ENCODE measurements at regions not wholly inside any gene's neighbourhood (a gene's known extent, or its start where the extent isn't known, plus 50 kb on each side); places are given as distances from the start of the nearest gene placed in this dataset.

- no peak for DNase-seq
- in situ Hi-C loops (cut with MboI; ENCODE audit: low pct_unique_long_range_greater_than_20kb, low sequenced_read_pairs): no loop called here
Measured at GRCh38 chr11:109877043-109877442, 216.1 kb upstream of the ZC3H12C start.

- in situ Hi-C loops (cut with MboI; ENCODE audit: low pct_unique_long_range_greater_than_20kb, low sequenced_read_pairs): no loop called here
- no peak for DNase-seq
Measured at GRCh38 chr11:109884501-109884900, 208.7 kb upstream of the ZC3H12C start.

GRCh38 chr11:109885006-109885405 is 208.2 kb upstream of the ZC3H12C start:
- DNase-seq: no peak
- in situ Hi-C loops (cut with MboI; ENCODE audit: low pct_unique_long_range_greater_than_20kb, low sequenced_read_pairs): no loop called here

- in situ Hi-C loops (cut with MboI; ENCODE audit: low pct_unique_long_range_greater_than_20kb, low sequenced_read_pairs): no loop called here
- DNase-seq: no peak
Measured at GRCh38 chr11:109892321-109892794, 200.8 kb upstream of the ZC3H12C start.

GRCh38 chr11:109894242-109894641 is 198.9 kb upstream of the ZC3H12C start:
- in situ Hi-C loops (cut with MboI; ENCODE audit: low pct_unique_long_range_greater_than_20kb, low sequenced_read_pairs): no loop called here
- no peak for DNase-seq

- in situ Hi-C loops (cut with MboI; ENCODE audit: low pct_unique_long_range_greater_than_20kb, low sequenced_read_pairs): no loop called here
- DNase-seq: no peak
Measured at GRCh38 chr11:109898592-109898991, 194.6 kb upstream of the ZC3H12C start.

- in situ Hi-C loops (cut with MboI; ENCODE audit: low pct_unique_long_range_greater_than_20kb, low sequenced_read_pairs): no loop called here
- no peak for DNase-seq
Measured at GRCh38 chr11:109902764-109903433, 190.3 kb upstream of the ZC3H12C start.

- DNase-seq: no peak
- in situ Hi-C loops (cut with MboI; ENCODE audit: low pct_unique_long_range_greater_than_20kb, low sequenced_read_pairs): no loop called here
Measured at GRCh38 chr11:109911488-109911887, 181.7 kb upstream of the ZC3H12C start.

GRCh38 chr11:109914038-109914437 is 179.2 kb upstream of the ZC3H12C start:
- no peak for DNase-seq
- in situ Hi-C loops (cut with MboI; ENCODE audit: low pct_unique_long_range_greater_than_20kb, low sequenced_read_pairs): no loop called here

GRCh38 chr11:109914809-109915653 is 178.2 kb upstream of the ZC3H12C start:
- no peak for DNase-seq
- in situ Hi-C loops (cut with MboI; ENCODE audit: low pct_unique_long_range_greater_than_20kb, low sequenced_read_pairs): no loop called here

- no peak for DNase-seq
- in situ Hi-C loops (cut with MboI; ENCODE audit: low pct_unique_long_range_greater_than_20kb, low sequenced_read_pairs): no loop called here
Measured at GRCh38 chr11:109926941-109927340, 166.3 kb upstream of the ZC3H12C start.

- in situ Hi-C loops (cut with MboI; ENCODE audit: low pct_unique_long_range_greater_than_20kb, low sequenced_read_pairs): no loop called here
- DNase-seq: no peak
Measured at GRCh38 chr11:109929308-109929707, 163.9 kb upstream of the ZC3H12C start.

GRCh38 chr11:109933126-109933525 is 160.1 kb upstream of the ZC3H12C start:
- DNase-seq: no peak
- in situ Hi-C loops (cut with MboI; ENCODE audit: low pct_unique_long_range_greater_than_20kb, low sequenced_read_pairs): no loop called here

GRCh38 chr11:109934151-109934550 is 159.0 kb upstream of the ZC3H12C start:
- in situ Hi-C loops (cut with MboI; ENCODE audit: low pct_unique_long_range_greater_than_20kb, low sequenced_read_pairs): no loop called here
- DNase-seq: no peak

GRCh38 chr11:109936661-109937180 is 156.5 kb upstream of the ZC3H12C start:
- DNase-seq: no peak
- in situ Hi-C loops (cut with MboI; ENCODE audit: low pct_unique_long_range_greater_than_20kb, low sequenced_read_pairs): no loop called here

GRCh38 chr11:109937968-109938367 is 155.2 kb upstream of the ZC3H12C start:
- in situ Hi-C loops (cut with MboI; ENCODE audit: low pct_unique_long_range_greater_than_20kb, low sequenced_read_pairs): no loop called here
- DNase-seq: no peak

- DNase-seq: peak; percentile 69
- in situ Hi-C loops (cut with MboI; ENCODE audit: low pct_unique_long_range_greater_than_20kb, low sequenced_read_pairs): no loop called here
Measured at GRCh38 chr11:109939166-109939810, 153.9 kb upstream of the ZC3H12C start.

- in situ Hi-C loops (cut with MboI; ENCODE audit: low pct_unique_long_range_greater_than_20kb, low sequenced_read_pairs): no loop called here
- no peak for DNase-seq
Measured at GRCh38 chr11:109940816-109941215, 152.4 kb upstream of the ZC3H12C start.

- in situ Hi-C loops (cut with MboI; ENCODE audit: low pct_unique_long_range_greater_than_20kb, low sequenced_read_pairs): no loop called here
- no peak for DNase-seq
Measured at GRCh38 chr11:109945626-109946321, 147.4 kb upstream of the ZC3H12C start.
